Right ventricle myocardium inferior (tissue), 1 donor: ENCODE measurements at regions not wholly inside any gene's neighbourhood (a gene's known extent, or its start where the extent isn't known, plus 50 kb on each side); places are given as distances from the start of the nearest gene placed in this dataset.

Source experiments
- ATAC-seq: fragments of 200-7000 bp; cut with Tn5 transposase; one replicate; pipeline ENCODE4 v1.9.1; 2020; ENCODE audit warnings: mild to moderate bottlenecking, moderate library complexity
- DNase-seq: peaks from one replicate; pipeline ENCODE4 v3.0.0; 2021; ENCODE audit errors: missing footprints
- intact Hi-C: fragments of 100-400 bp; cut with DNase I; formaldehyde crosslinking; loops from one replicate; pipeline ENCODE4 v1.11.0; 2022
- donor health status: DM: no; HTN: yes; CAD: no; lungs with severe emphysema.

DNA sequence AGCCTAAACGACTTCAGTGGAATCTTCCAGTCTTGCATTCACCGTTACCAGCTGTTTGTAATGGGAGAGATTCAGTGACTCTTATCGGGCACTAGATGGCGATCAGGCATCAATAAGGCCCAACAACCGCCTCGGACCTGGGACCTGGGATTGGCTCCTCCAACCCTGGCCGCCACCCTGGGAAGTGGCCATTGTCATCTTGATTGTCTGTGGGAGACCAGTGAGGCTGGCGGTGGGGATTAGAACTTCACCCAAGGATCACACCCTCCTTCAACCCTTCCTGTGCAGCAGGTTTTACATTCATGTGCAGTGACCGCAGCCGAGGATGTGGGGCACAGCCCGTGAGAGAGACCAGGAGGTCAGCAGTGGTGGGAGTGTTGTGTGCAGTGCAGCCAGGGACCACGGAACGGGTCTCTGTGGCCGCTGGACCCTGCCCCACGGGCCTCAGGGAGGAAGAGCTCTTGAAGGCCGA lies 85.3 kb downstream of the SPP2 start:
- intact Hi-C loops: loop anchor here (2.0 to 10.0 kb wide), 4 partner anchors 119 to 979 kb away; no protein-coding TSS in a partner anchor
- ATAC-seq: peak; percentile 56
- DNase-seq: peak; percentile 74

DNA sequence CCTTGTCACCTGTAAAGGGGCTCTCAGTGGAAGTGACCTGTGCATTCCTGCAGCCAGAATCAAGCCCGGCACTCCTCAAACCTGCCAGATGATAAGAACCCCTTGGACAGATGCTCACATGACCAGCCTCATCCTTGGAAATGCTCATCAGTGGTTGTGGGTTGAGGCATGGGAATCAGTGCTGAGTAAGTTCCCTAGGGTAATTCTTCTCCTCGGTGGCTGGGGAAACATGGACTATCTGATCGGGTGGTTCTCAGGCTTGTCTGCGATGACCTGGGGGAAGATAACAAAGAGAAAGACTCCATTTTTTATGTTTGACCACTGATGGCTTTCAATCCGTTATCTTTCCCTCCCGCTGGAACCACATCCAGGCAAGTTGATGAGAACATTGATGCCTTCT lies 84.0 kb downstream of the SPP2 start:
- intact Hi-C loops: loop anchor here (2.0 to 10.0 kb wide), 3 partner anchors 120 to 980 kb away; no protein-coding TSS in a partner anchor
- DNase-seq (no peak), ATAC-seq (no peak)

GRCh38 chr2:234133004-234133403 lies 82.5 kb downstream of the SPP2 start:
- ATAC-seq (no peak), DNase-seq (no peak)
- intact Hi-C loops: loop anchor here (10.0 kb wide), 2 partner anchors 122 to 982 kb away; no protein-coding TSS in a partner anchor

DNA sequence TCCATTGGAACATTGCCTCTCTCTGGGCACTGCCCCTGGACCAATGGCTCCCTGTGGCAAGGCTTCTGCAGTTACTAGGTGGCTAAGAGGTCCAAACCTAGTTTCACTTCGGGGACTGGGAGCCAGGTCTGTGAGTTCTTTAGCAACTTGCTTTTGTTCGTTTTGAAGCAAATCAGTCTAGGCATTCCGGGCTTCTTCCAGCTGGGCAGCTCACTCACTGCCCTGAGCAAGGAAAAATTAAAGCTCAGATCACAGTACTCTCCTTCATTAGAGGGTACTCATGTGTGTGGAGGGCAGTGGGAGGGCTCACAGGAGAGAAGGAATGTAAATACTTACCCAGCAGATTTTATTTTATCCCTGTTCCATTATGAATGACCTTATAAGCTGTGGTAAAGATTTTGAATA lies 80.3 kb downstream of the SPP2 start:
- ATAC-seq: no peak
- DNase-seq: no peak
- intact Hi-C loops: loop anchor here (10.0 kb wide), 2 partner anchors 124 to 984 kb away; no protein-coding TSS in a partner anchor

- intact Hi-C loops: no loop called here
- ATAC-seq (no peak), DNase-seq (no peak)
Observed at GRCh38 chr2:234128606-234129005, 78.1 kb downstream of the SPP2 start.
